Activated CD4-positive, alpha-beta T cell treated with anti-CD3 and anti-CD28 coated beads for 36 hours (primary cell): ENCODE measurements at regions not wholly inside any gene's neighbourhood (a gene's known extent, or its start where the extent isn't known, plus 50 kb on each side); places are given as distances from the start of the nearest gene placed in this dataset.

Source experiments
- ATAC-seq: fragments of 200-7000 bp; cut with Tn5 transposase; one replicate; pipeline ENCODE4 v1.10.0; 2021; ENCODE audit warnings: mild to moderate bottlenecking, moderate library complexity
- CTCF ChIA-PET: fragments of 350-600 bp; sonication (Branson Sonifier 250); formaldehyde crosslinking; loops from one replicate; lab custom pipeline; 2021; ENCODE audit warnings: antibody characterized with exemption; lab: Charles Lee
- POLR2A ChIA-PET: fragments of 350-600 bp; sonication (Branson Sonifier 250); formaldehyde crosslinking; loops from one replicate; lab custom pipeline; 2021; ENCODE audit warnings: antibody characterized with exemption, inconsistent platforms; lab: Charles Lee
- DNase-seq: peaks from one replicate; pipeline ENCODE4 v3.0.0-alpha.2; 2020
- H3K27ac Mint-ChIP-seq: one replicate; pipeline ENCODE4 v1.8.0; 2021; ENCODE audit warnings: mixed read lengths
- H3K27me3 Mint-ChIP-seq: one replicate; pipeline ENCODE4 v1.8.0; 2021; ENCODE audit warnings: mixed read lengths
- H3K36me3 Mint-ChIP-seq: one replicate; pipeline ENCODE4 v1.8.0; 2021; ENCODE audit warnings: low read depth, mixed read lengths
- H3K4me1 Mint-ChIP-seq: one replicate; pipeline ENCODE4 v1.8.0; 2021; ENCODE audit warnings: mixed read lengths
- H3K4me3 Mint-ChIP-seq: one replicate; pipeline ENCODE4 v1.8.0; 2021; ENCODE audit warnings: mild to moderate bottlenecking, moderate library complexity, mixed read lengths
- H3K9me3 Mint-ChIP-seq: one replicate; pipeline ENCODE4 v1.8.0; 2021; ENCODE audit warnings: low read depth, mixed read lengths
- intact Hi-C, 2 experiments: fragments of 100-400 bp; cut with DNase I in 1 of 2; cut with micrococcal nuclease in 1 of 2; formaldehyde crosslinking; loops; one replicate each; pipeline versions ENCODE4 v1.14.2 to v1.15.1; 2022 to 2024; cut with DNase I, micrococcal nuclease

DNA sequence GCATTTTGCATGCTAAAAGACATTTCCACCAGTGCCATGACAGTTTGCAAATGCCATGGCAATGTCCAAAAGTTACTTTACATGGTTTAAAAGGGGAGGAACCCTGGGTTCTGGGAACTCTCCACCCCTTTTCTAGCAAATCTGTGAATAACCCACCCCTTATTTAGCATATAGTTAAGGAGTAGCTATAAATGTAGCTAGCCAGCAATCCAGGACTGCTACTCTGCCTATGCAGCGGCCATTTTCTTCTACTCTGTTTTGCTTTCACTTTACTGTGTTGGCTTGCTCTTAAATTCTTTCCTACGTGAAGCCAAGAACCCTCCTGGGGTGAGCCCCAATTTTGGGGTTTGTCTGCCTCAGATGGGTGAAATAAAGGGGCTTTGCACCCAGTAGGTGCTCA, 141.0 kb downstream of the PTPN11 start:
- no peak for DNase-seq
- H3K36me3 Mint-ChIP-seq = no peaks in the 10 kb centered on the region
- no peak overlapping the region for H3K27ac Mint-ChIP-seq
- intact Hi-C loops = no loop called here
- no peaks in the 10 kb centered on the region for H3K9me3 Mint-ChIP-seq
- H3K27me3 Mint-ChIP-seq = no peaks in the 10 kb centered on the region
- no peak overlapping the region for H3K4me3 Mint-ChIP-seq
- no peak for ATAC-seq
- no peaks in the 10 kb centered on the region for H3K4me1 Mint-ChIP-seq
- POLR2A ChIA-PET = no interaction called here
- CTCF ChIA-PET = interaction anchor here (0.5 to 1.0 kb wide), 2 partner anchors 39 to 472 kb away, joined by 3 read pairs; no protein-coding TSS in a partner anchor

DNA sequence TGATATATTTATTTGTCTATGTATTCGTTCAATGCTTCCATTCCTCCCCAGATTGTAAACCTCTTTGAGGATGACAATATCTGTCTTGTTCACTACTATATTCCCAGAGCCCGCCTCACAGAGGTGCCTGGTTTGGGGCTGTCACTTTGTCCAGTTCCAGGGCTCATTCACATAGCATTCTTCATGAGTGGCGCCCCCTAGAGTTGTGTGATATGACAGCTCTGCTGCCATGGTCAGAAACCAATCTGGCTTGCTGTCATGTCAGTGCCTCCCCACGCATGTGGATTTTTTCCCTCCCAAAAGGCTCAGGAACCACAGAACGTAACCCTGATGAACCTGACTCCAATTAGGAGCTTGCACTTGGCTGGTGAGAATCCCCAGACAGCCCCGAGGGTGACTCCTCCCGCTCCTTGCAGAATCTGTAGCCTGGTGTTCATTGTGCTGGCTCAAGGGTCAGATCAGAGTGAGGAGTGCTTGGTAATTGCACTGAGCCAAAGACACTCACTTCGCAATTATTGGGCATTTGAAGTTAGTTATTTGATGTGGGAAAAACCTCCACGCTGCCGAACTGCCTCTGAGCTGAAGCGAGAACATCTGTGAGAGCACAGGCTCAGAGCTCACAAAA, 145.5 kb downstream of the PTPN11 start:
- peaks cover 7% of the 10 kb centered on the region for H3K27me3 Mint-ChIP-seq
- no peaks in the 10 kb centered on the region for H3K36me3 Mint-ChIP-seq
- ChIA-PET CTCF (interaction anchor here (0.6 kb wide), 1 partner anchor 340 kb away, joined by 3 read pairs; no protein-coding TSS in a partner anchor), POLR2A (no interaction called here)
- intact Hi-C loops = no loop called here
- ATAC-seq (no peak), DNase-seq (peak; percentile 14)
- no peaks in the 10 kb centered on the region for H3K4me1 Mint-ChIP-seq
- H3K9me3 Mint-ChIP-seq = no peaks in the 10 kb centered on the region
- no peak overlapping the region for H3K27ac Mint-ChIP-seq
- no peak overlapping the region for H3K4me3 Mint-ChIP-seq

DNA sequence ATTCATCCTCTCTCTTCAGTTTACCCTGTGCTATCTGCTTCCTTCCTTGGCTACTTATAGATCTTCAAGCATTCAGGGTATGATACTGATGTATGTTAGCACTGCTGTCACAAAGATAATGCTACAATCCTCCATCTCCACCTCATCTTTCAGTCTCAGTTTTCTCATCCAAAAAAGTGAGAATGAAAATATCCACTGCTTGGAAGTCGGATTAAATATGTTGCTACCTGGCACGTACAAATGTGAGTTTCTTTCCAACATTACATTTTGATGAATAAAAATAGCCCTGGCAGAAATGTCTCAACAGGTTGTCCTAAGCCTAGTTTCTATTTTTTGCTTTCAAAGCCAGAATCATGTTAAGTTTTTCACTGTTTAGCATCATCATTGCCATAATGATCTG, 149.9 kb downstream of the PTPN11 start:
- Mint-ChIP-seq H3K4me3 (no peak overlapping the region), H3K4me1 (no peaks in the 10 kb centered on the region), H3K36me3 (no peaks in the 10 kb centered on the region), H3K9me3 (no peaks in the 10 kb centered on the region), H3K27ac (no peak overlapping the region), H3K27me3 (peaks cover 18% of the 10 kb centered on the region)
- intact Hi-C loops = no loop called here
- DNase-seq (no peak), ATAC-seq (no peak)
- POLR2A ChIA-PET = no interaction called here
- CTCF ChIA-PET = no interaction called here

DNA sequence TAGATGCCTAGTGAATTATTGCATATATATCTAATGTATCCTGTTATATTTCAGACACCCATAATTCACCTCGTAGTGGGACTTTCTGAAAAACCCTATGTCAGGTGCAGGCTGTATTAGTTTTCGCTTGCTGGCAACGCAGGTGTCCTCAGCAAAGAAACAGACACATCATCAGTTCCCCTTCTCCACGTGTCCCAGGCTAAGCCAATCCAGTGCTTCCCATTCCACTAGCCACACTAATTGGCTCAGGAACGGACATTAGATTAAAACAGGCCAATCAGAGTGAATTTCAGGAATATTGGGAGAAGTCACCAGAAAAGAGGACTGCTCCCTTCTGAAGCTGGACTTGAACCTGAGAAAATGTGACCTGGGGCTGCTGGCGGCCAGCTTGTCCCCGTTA, 151.3 kb downstream of the PTPN11 start:
- ChIA-PET POLR2A (no interaction called here), CTCF (no interaction called here)
- intact Hi-C loops = no loop called here
- DNase-seq (no peak), ATAC-seq (no peak)
- no peaks in the 10 kb centered on the region for H3K36me3 Mint-ChIP-seq
- no peak overlapping the region for H3K4me3 Mint-ChIP-seq
- H3K27me3 Mint-ChIP-seq = peaks cover 18% of the 10 kb centered on the region
- no peaks in the 10 kb centered on the region for H3K9me3 Mint-ChIP-seq
- no peak overlapping the region for H3K27ac Mint-ChIP-seq
- no peaks in the 10 kb centered on the region for H3K4me1 Mint-ChIP-seq

DNA sequence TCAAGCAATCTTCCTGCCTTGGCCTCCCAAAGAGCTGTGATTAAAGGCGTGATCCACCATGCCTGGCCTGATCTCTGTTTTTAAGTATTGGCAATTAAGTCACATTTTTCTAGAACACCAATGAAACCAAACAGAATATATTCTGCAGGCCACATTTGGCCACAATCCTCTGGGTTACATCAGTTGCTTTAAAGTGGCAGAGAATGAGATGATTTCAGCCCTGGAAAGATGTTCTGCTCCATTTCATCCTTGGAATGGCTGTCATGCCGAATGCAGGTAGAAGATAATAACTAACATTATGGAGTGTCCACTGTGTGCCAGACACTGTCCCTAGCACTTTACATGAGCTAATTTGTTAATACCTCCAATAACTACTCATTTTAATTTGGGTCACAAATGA, 154.4 kb downstream of the PTPN11 start:
- intact Hi-C loops = no loop called here
- Mint-ChIP-seq H3K4me3 (no peak overlapping the region), H3K27ac (no peak overlapping the region), H3K27me3 (peaks cover 29% of the 10 kb centered on the region), H3K36me3 (no peaks in the 10 kb centered on the region), H3K4me1 (no peaks in the 10 kb centered on the region), H3K9me3 (no peaks in the 10 kb centered on the region)
- CTCF ChIA-PET = no interaction called here
- no peak for DNase-seq
- ATAC-seq = no peak
- POLR2A ChIA-PET = no interaction called here

DNA sequence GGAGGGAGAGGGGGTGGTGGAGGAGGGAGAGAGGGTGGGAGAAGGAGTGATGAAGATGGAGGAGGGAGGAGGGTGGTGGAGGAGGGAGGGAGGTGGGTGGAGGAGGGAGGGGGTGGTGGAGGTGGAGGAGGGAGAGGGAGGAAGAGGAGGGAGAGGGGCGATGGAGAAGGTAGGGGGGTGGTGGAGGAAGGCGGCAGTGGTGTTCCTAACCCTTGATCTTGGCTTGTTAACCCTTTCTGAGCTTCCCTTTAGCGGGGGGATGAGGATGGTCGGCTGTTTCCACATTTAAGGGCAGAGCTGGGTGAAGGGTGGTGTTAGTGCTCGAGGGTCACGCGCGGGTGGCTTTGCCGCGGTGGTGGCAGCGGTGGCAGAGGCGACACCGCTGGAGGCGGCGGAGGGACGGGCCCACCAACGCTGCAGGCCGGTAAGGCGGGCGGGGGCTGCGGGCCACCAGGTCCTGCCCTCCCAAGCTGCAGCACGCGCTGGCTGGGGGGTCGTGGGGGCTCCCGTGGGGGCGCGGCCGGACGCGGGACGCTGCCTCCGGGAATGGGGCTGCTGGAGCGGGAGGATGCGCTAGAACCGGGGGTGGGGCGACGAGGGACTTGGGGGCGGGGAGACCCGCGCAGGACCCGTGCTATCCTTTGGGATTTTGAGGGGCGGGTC, 156.3 kb downstream of the PTPN11 start:
- CTCF ChIA-PET = no interaction called here
- H3K4me3 Mint-ChIP-seq = no peak overlapping the region
- no peaks in the 10 kb centered on the region for H3K4me1 Mint-ChIP-seq
- POLR2A ChIA-PET = no interaction called here
- no peaks in the 10 kb centered on the region for H3K9me3 Mint-ChIP-seq
- no peak overlapping the region for H3K27ac Mint-ChIP-seq
- H3K27me3 Mint-ChIP-seq = peaks cover 32% of the 10 kb centered on the region
- intact Hi-C loops = no loop called here
- ATAC-seq (no peak), DNase-seq (no peak)
- no peaks in the 10 kb centered on the region for H3K36me3 Mint-ChIP-seq

DNA sequence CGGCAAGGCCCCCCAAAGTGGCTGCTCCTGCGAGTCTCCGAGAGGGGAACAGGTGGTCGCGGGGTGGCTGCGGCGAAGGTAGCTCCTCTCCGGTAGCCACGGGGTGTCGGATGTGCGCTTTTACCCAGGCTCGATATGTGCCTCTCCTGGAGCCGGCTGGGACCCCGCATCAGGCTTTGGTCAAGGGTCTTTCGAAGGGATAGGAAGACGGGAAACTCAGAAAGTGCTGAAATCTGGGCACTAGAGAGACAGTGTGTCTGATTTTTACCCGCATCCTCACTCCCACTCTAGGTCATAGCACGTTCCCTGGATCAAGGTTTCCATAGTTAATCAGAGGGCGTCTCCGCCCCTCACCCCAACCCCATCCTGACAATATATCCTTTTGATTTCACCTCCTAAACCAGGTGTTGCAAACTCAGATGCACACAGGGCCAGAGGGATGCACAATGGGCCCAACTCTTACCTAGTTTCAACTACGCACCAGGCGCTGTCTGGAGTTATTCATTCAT, 156.9 kb downstream of the PTPN11 start:
- H3K36me3 Mint-ChIP-seq = no peaks in the 10 kb centered on the region
- POLR2A ChIA-PET = no interaction called here
- intact Hi-C loops = no loop called here

DNA sequence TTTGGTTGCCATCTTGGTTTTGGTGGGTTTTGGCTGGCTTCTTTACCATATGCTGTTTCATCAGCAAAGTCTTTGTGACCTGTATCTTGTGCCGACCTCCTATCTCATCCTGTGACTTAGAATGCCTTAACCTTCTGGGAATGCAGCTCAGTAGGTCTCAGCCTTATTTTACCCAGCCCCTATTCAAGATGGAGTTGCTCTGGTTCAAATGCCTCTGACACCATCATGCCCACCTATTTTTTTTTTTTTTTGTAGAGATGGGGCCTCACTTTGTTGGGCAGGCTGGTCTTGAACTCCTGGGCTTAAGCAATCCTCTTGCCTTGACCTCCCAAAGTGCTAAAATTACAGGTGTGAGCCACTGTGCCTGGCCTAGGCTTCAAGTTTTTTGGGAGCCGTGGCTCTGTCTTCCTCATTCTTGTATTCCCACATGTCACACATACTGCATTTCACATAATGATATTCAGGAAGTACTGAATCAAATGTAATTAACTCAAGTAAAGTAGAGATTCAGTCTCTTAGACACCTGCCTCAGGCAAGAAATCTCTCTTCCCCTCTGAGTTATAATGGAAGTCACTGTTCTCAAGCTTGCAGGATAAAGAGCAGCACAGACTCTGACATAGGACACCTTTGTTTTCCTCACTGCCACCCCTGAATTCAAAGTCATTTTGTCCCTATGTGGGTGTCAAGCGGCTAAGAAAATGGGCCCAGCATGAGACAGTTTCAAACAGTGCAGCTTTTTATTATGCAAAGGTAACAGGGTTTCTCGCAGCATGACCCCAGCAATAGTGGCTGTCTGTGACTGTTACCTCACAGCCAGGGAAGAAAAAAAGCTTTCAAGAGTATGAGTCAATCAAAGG, 159.0 kb downstream of the PTPN11 start:
- ChIA-PET POLR2A (no interaction called here), CTCF (no interaction called here)
- DNase-seq (no peak), ATAC-seq (peak; percentile 60)
- no peaks in the 10 kb centered on the region for H3K4me1 Mint-ChIP-seq
- peaks cover 31% of the 10 kb centered on the region for H3K27me3 Mint-ChIP-seq
- intact Hi-C loops = no loop called here
- no peaks in the 10 kb centered on the region for H3K36me3 Mint-ChIP-seq
- no peak overlapping the region for H3K4me3 Mint-ChIP-seq
- H3K9me3 Mint-ChIP-seq = no peaks in the 10 kb centered on the region
- no peak overlapping the region for H3K27ac Mint-ChIP-seq

More for the DNA sequence above, 156.9 kb downstream of the PTPN11 start:
- DNase-seq = no peak
- H3K27me3 Mint-ChIP-seq = peaks cover 31% of the 10 kb centered on the region
- no peak overlapping the region for H3K27ac Mint-ChIP-seq
- H3K4me3 Mint-ChIP-seq = no peak overlapping the region
- no peaks in the 10 kb centered on the region for H3K9me3 Mint-ChIP-seq
- CTCF ChIA-PET = no interaction called here
- no peaks in the 10 kb centered on the region for H3K4me1 Mint-ChIP-seq
- no peak for ATAC-seq

DNA sequence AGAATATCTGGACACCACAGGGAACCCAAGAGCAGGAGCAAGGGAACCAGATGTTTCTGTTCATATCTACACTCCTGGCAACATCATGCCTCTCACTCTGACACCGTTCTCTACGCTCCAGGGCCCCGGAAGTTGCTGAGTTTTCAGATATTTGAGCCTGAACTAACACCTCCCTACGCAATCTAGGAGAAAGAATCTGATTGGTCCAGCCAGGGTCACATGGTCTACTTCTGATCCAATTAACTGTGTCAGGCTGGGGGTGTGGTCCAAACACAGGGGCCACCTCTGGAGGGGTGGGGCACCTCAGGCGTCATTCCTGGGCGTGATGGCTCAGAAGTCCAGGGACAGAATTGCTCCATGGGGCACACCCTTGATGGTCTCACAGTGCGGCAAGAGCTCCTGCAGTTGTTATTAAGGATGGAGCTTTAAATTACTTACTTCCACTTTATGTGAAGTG, 165.5 kb downstream of the PTPN11 start:
- Mint-ChIP-seq H3K9me3 (no peaks in the 10 kb centered on the region), H3K4me3 (no peak overlapping the region), H3K27me3 (peaks cover 21% of the 10 kb centered on the region), H3K4me1 (no peaks in the 10 kb centered on the region), H3K27ac (no peak overlapping the region), H3K36me3 (no peaks in the 10 kb centered on the region)
- no peak for DNase-seq
- ChIA-PET POLR2A (no interaction called here), CTCF (no interaction called here)
- ATAC-seq = no peak
- intact Hi-C loops = no loop called here

DNA sequence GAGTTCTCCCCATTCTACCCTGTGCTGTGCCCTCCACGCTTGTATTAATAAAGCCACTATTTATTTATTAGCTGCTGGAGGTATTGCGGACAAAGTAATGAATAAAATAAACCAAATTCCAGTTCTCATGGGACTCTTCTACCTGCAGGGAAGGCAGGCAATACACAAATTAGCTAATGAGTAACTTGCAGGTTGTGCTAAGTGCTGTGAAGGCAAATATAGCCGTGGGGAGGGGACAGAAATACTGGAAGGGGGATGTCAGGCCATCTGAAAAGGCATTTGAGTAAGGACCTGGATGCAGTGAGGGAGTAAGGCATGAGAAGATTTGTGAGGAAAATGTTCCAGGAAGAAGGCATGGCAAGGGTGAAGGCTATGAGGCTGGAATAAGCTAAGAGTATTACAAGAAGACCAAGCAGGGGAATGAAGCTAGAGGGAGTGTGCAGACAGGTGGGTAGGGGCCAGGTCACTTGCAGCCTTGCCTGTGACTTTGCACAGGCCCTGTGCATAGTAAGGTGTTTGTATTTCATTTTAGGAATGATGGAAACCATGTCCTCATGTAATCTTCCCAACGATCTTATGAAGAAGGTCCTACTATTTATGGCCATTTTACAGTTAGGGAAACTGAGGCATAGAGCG, 167.5 kb downstream of the PTPN11 start:
- ATAC-seq (no peak), DNase-seq (no peak)
- Mint-ChIP-seq H3K27ac (no peak overlapping the region), H3K36me3 (no peaks in the 10 kb centered on the region), H3K4me3 (no peak overlapping the region), H3K27me3 (peaks cover 17% of the 10 kb centered on the region), H3K4me1 (no peaks in the 10 kb centered on the region), H3K9me3 (no peaks in the 10 kb centered on the region)
- ChIA-PET CTCF (interaction anchor here (0.6 kb wide), 1 partner anchor 35 kb away, joined by 3 read pairs; no protein-coding TSS in a partner anchor), POLR2A (no interaction called here)
- intact Hi-C loops = no loop called here

DNA sequence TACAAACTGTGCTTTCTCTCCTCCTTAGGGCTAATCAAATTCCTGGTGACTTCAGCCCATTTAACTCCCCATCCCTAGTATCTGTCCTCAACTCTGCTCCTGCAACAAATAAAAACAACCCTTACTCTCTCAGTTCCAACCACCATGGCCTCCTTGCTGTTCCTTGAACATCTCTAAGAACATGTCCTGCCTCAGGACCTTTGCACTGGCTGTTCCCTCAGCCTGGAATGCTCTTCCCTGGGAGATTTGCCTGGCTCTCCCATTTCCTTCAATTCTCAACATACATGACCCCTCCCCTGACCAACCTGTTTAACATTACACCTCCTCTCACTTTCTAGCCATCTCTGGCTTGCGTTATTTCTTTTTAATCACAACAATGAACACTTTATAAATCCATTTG, 170.5 kb downstream of the PTPN11 start:
- ChIA-PET CTCF (no interaction called here), POLR2A (no interaction called here)
- no peaks in the 10 kb centered on the region for H3K36me3 Mint-ChIP-seq
- intact Hi-C loops = no loop called here
- H3K27ac Mint-ChIP-seq = no peak overlapping the region
- H3K4me1 Mint-ChIP-seq = no peaks in the 10 kb centered on the region
- ATAC-seq = no peak
- no peaks in the 10 kb centered on the region for H3K9me3 Mint-ChIP-seq
- no peak for DNase-seq
- peaks cover 10% of the 10 kb centered on the region for H3K27me3 Mint-ChIP-seq
- H3K4me3 Mint-ChIP-seq = no peak overlapping the region
